H1 (cell line): ENCODE measurements at regions not wholly inside any gene's neighbourhood (a gene's known extent, or its start where the extent isn't known, plus 50 kb on each side); places are given as distances from the start of the nearest gene placed in this dataset.

ENCODE experiments used
- CTCF ChIA-PET: fragments of 300-600 bp; sonication (Branson Sonifier 250); formaldehyde crosslinking; loops from one replicate; lab custom pipeline; 2021; ENCODE audit not compliant: partially characterized antibody; lab: Charles Lee
- POLR2A ChIA-PET: fragments of 300-600 bp; sonication (Branson Sonifier 250); formaldehyde crosslinking; loops from one replicate; lab custom pipeline; 2021; ENCODE audit warnings: inconsistent platforms; ENCODE audit not compliant: partially characterized antibody; lab: Charles Lee
- DNase-seq, 2 experiments: peaks; one replicate each; pipeline versions ENCODE4 v3.0.0 to v3.0.0-alpha.2; 2010 to 2022; ENCODE audit warnings: low spot score in 2 of 2, low read depth in 1 of 2, mixed read lengths in 1 of 2
- FAIRE-seq: peaks from 2 replicates; lab custom pipeline; 2011; peaks lifted over from hg19 to GRCh38; lab: Jason Lieb, UNC
- H2AFZ ChIP-seq: 2 replicates; pipeline ENCODE4 v1.8.1; 2012; ENCODE audit warnings: low read length, inconsistent platforms
- H2AK5ac ChIP-seq: 2 replicates; pipeline ENCODE4 v1.6.1; 2013; ENCODE audit warnings: low read depth, low read length
- H2BK120ac ChIP-seq: replicated peaks from 2 replicates; pipeline ENCODE3; 2013; ENCODE audit warnings: low read depth, low read length, inconsistent platforms
- H2BK12ac ChIP-seq: 2 replicates; pipeline ENCODE4 v1.6.1; 2013; ENCODE audit warnings: low read depth, low read length
- H2BK15ac ChIP-seq: 2 replicates; pipeline ENCODE4 v1.6.1; 2013; ENCODE audit warnings: low read length
- H2BK20ac ChIP-seq: 2 replicates; pipeline ENCODE4 v1.6.1; 2013; ENCODE audit warnings: low read length
- H2BK5ac ChIP-seq: 2 replicates; pipeline ENCODE4 v1.6.1; 2013; ENCODE audit warnings: low read depth, low read length
- H3K14ac ChIP-seq: 2 replicates; pipeline ENCODE4 v1.6.1; 2013; ENCODE audit warnings: inconsistent platforms; ENCODE audit not compliant: insufficient read length
- H3K18ac ChIP-seq: 2 replicates; pipeline ENCODE4 v1.6.1; 2013; ENCODE audit warnings: low read length; ENCODE audit errors: extremely low read depth
- H3K23ac ChIP-seq: 2 replicates; pipeline ENCODE4 v1.6.1; 2013; ENCODE audit warnings: inconsistent platforms; ENCODE audit not compliant: insufficient read length
- H3K23me2 ChIP-seq: 2 replicates; pipeline ENCODE4 v1.6.1; 2013; ENCODE audit warnings: low read depth, low read length
- H3K27ac ChIP-seq: 2 replicates; pipeline ENCODE4 v1.6.1; 2011; ENCODE audit warnings: low read depth, low read length, inconsistent platforms
- H3K27me3 ChIP-seq, 4 experiments: replicated peaks in 1 of 4; 1 replicate in 1 of 4; 2 replicates in 3 of 4; pipeline versions ENCODE4 v1.6.1 to v1.8.1; 2011 to 2013; ENCODE audit warnings: low read length in 3 of 4, mild to moderate bottlenecking in 3 of 4, inconsistent platforms in 2 of 4, mixed read lengths in 2 of 4, moderate library complexity in 1 of 4; ENCODE audit not compliant: control insufficient read depth in 3 of 4, insufficient read depth in 3 of 4; ENCODE audit errors: extremely low read depth in 1 of 4
- H3K36me3 ChIP-seq, 4 experiments: 2 replicates each; pipeline versions ENCODE4 v1.6.1 to v1.8.1; 2011 to 2013; ENCODE audit warnings: mild to moderate bottlenecking in 4 of 4, low read length in 3 of 4, moderate library complexity in 2 of 4, control low read depth in 1 of 4, inconsistent platforms in 1 of 4; ENCODE audit not compliant: insufficient read depth in 4 of 4, control insufficient read depth in 2 of 4
- H3K4ac ChIP-seq: replicated peaks from 2 replicates; pipeline ENCODE3; 2013; ENCODE audit warnings: low read length, low read depth, mixed read lengths, inconsistent platforms; ENCODE audit not compliant: insufficient read length
- H3K4me1 ChIP-seq, 4 experiments: replicated peaks in 1 of 4; 1 replicate in 1 of 4; 2 replicates in 3 of 4; pipeline versions ENCODE4 v1.6.1 to v1.8.1; 2011 to 2013; ENCODE audit warnings: low read length in 3 of 4, inconsistent platforms in 2 of 4, mixed read lengths in 1 of 4; ENCODE audit not compliant: insufficient read depth in 4 of 4, control insufficient read depth in 3 of 4
- H3K4me2 ChIP-seq, 2 experiments: 2 replicates each; pipeline versions ENCODE4 v1.6.1 to v1.8.1; 2011 to 2013; ENCODE audit warnings: low read depth in 2 of 2, low read length in 2 of 2, control low read depth in 1 of 2, inconsistent platforms in 1 of 2, mild to moderate bottlenecking in 1 of 2; ENCODE audit not compliant: insufficient read depth in 1 of 2
- H3K4me3 ChIP-seq, 4 experiments: fragments of 200-600, 300-600 bp in 1 of 4; sonication (generic), shearing (Covaris generic), sonication (Bioruptor Twin) in 1 of 4; 2 replicates each; pipeline versions ENCODE4 v1.5.1 to v1.8.1; 2011 to 2016; ENCODE audit warnings: low read length in 4 of 4, low read depth in 3 of 4, control low read depth in 2 of 4, inconsistent platforms in 2 of 4, mild to moderate bottlenecking in 2 of 4, mixed read lengths in 1 of 4, moderate library complexity in 1 of 4; ENCODE audit not compliant: insufficient read depth in 2 of 4; ENCODE audit errors: extremely low read depth in 1 of 4
- H3K56ac ChIP-seq: replicated peaks from 2 replicates; pipeline ENCODE3; 2013; ENCODE audit warnings: low read depth, mild to moderate bottlenecking, mixed read lengths, low read length, inconsistent platforms; ENCODE audit not compliant: insufficient read length
- H3K79me1 ChIP-seq: 2 replicates; pipeline ENCODE4 v1.6.1; 2013; ENCODE audit warnings: low read depth, low read length, control low read depth
- H3K79me2 ChIP-seq, 2 experiments: 2 replicates each; pipeline versions ENCODE4 v1.6.1 to v1.8.1; 2012 to 2013; ENCODE audit warnings: low read length in 2 of 2, mild to moderate bottlenecking in 2 of 2, inconsistent platforms in 1 of 2; ENCODE audit not compliant: insufficient read depth in 2 of 2, control insufficient read depth in 1 of 2
- H3K9ac ChIP-seq, 4 experiments: replicated peaks in 1 of 4; 1 replicate in 1 of 4; 2 replicates in 3 of 4; pipeline versions ENCODE4 v1.6.1 to v1.8.1; 2011 to 2013; ENCODE audit warnings: low read depth in 3 of 4, low read length in 3 of 4, control low read depth in 2 of 4, mild to moderate bottlenecking in 2 of 4, moderate library complexity in 2 of 4, inconsistent platforms in 1 of 4; ENCODE audit errors: extremely low read depth in 1 of 4
- H3K9me3 ChIP-seq, 2 experiments: 2 replicates each; pipeline versions ENCODE4 v1.6.1 to v1.8.1; 2012 to 2013; ENCODE audit warnings: mild to moderate bottlenecking in 2 of 2, moderate library complexity in 2 of 2, control low read depth in 1 of 2, inconsistent platforms in 1 of 2, low read depth in 1 of 2, low read length in 1 of 2, mixed read lengths in 1 of 2; ENCODE audit not compliant: insufficient read depth in 2 of 2
- H4K20me1 ChIP-seq, 2 experiments: replicated peaks in 1 of 2; 2 replicates each; pipeline versions ENCODE3 to v1.8.1; 2011 to 2013; ENCODE audit warnings: inconsistent platforms in 2 of 2, low read length in 2 of 2, mild to moderate bottlenecking in 1 of 2; ENCODE audit not compliant: insufficient read depth in 2 of 2, control insufficient read depth in 1 of 2
- H4K5ac ChIP-seq: 2 replicates; pipeline ENCODE4 v1.6.1; 2013; ENCODE audit warnings: low read length, low read depth, mixed read lengths, inconsistent platforms; ENCODE audit not compliant: insufficient read length
- H4K8ac ChIP-seq: 2 replicates; pipeline ENCODE4 v1.8.0; 2013; ENCODE audit warnings: mild to moderate bottlenecking, moderate library complexity, low read length, inconsistent platforms; ENCODE audit not compliant: insufficient read depth; ENCODE audit errors: extremely low read depth
- H4K91ac ChIP-seq: replicated peaks from 2 replicates; pipeline ENCODE3; 2013; ENCODE audit warnings: low read length, mixed read lengths, inconsistent platforms; ENCODE audit not compliant: insufficient read length
- GABPA ChIP-seq: IDR thresholded peaks from 2 replicates; pipeline ENCODE4 v1.6.1; 2011; ENCODE audit warnings: mild to moderate bottlenecking, low read length, moderate library complexity, borderline replicate concordance; ENCODE audit not compliant: insufficient read depth
- SIN3A ChIP-seq, 2 experiments: IDR thresholded peaks in 1 of 2; conservative IDR thresholded peaks in 1 of 2; 2 replicates each; pipeline ENCODE4 v1.6.1; 2011 to 2012; ENCODE audit warnings: low read length in 2 of 2, improper control_type of control experiment in 1 of 2, low read depth in 1 of 2, mild to moderate bottlenecking in 1 of 2
- WGBS, 2 experiments: shearing (Covaris generic) in 1 of 2; methylation state at CpG; one replicate each; pipeline versions ENCODE4 v1.1.6 to v1.1.7; 2013 to 2015; ENCODE audit warnings: low lambda C conversion rate in 2 of 2, mixed read lengths in 2 of 2, inconsistent platforms in 1 of 2, low coverage in 1 of 2, missing lambda C conversion rate in 1 of 2; ENCODE audit not compliant: insufficient replicate concordance in 2 of 2, insufficient coverage in 1 of 2, insufficient read length in 1 of 2; ENCODE audit errors: extremely low coverage in 1 of 2, missing lambda C conversion rate in 1 of 2; 5-methylcytosine and 5-hydroxymethylcytosine counted together

- H2BK20ac ChIP-seq: no peak overlapping the region
- no peak overlapping the region for H4K8ac ChIP-seq
- H2AK5ac ChIP-seq: no peak overlapping the region
- DNase-seq (no peak), FAIRE-seq (no peak)
- no peaks in the 10 kb centered on the region for H4K20me1 ChIP-seq
- H3K4me2 ChIP-seq: no peak overlapping the region
- no peak overlapping the region for H3K9ac ChIP-seq
- ChIA-PET POLR2A (no interaction called here), CTCF (interaction anchor here (0.5 to 2.0 kb wide), 3 partner anchors 13 to 223 kb away, joined by 3 to 6 read pairs (median 3); no protein-coding TSS in a partner anchor)
- no peak overlapping the region for H3K56ac ChIP-seq
- H3K23ac ChIP-seq: no peak overlapping the region
- H2BK5ac ChIP-seq: no peak overlapping the region
- H2BK15ac ChIP-seq: no peak overlapping the region
- H3K23me2 ChIP-seq: no peaks in the 10 kb centered on the region
- no peaks in the 10 kb centered on the region for H3K79me2 ChIP-seq
- TF ChIP-seq GABPA (no peak), SIN3A (conservative IDR thresholded peaks at IDR 0.05 in 1 of 2, IDR thresholded peaks at IDR 0.05 in 1 of 2; ENCODE audit: low read depth in 1 of 2, low read length in 2 of 2) (no peak)
- no peaks in the 10 kb centered on the region for H3K79me1 ChIP-seq
- H3K4ac ChIP-seq: no peak overlapping the region
- H4K5ac ChIP-seq: no peak overlapping the region
- H3K4me1 ChIP-seq: no peaks in the 10 kb centered on the region
- no peaks in the 10 kb centered on the region for H3K36me3 ChIP-seq
- H3K9me3 ChIP-seq: no peaks in the 10 kb centered on the region
- H3K27me3 ChIP-seq: no peaks in the 10 kb centered on the region
- no peak overlapping the region for H3K4me3 ChIP-seq
- no peak overlapping the region for H3K18ac ChIP-seq
- H2BK120ac ChIP-seq: no peak overlapping the region
- no peak overlapping the region for H3K14ac ChIP-seq
- no peak overlapping the region for H4K91ac ChIP-seq
- H3K27ac ChIP-seq: no peak overlapping the region
- H2BK12ac ChIP-seq: no peak overlapping the region
- WGBS, 2 experiments: 96% methylated on average over 4 of the region's 4 CpGs; no CpG with 5 or more reads in 1 of the 2 experiments
- no peak overlapping the region for H2AFZ ChIP-seq
Measured at GRCh38 chr4:156390599-156391324, 437.1 kb upstream of the CTSO start.
